Astrocyte of the hippocampus (primary cell): ENCODE measurements at regions not wholly inside any gene's neighbourhood (a gene's known extent, or its start where the extent isn't known, plus 50 kb on each side); places are given as distances from the start of the nearest gene placed in this dataset.

ENCODE experiments used
- DNase-seq: peaks from one replicate; pipeline ENCODE4 v3.0.0; 2011; ENCODE audit warnings: low read depth, low spot score

GRCh38 chr5:28548856-28549255, 1510.5 kb upstream of the CDH9 start:
- no peak for DNase-seq

- no peak for DNase-seq
These were observed 1506.1 kb upstream of the CDH9 start for GRCh38 chr5:28544501-28544900.

- no peak for DNase-seq
These were observed 1505.2 kb upstream of the CDH9 start for GRCh38 chr5:28543473-28544098.

- peak; percentile 93 for DNase-seq
These were observed 1504.6 kb upstream of the CDH9 start for GRCh38 chr5:28542987-28543386.

GRCh38 chr5:28523888-28524635, 1485.7 kb upstream of the CDH9 start:
- DNase-seq, result peak; percentile 96

GRCh38 chr5:28523416-28523815, 1485.0 kb upstream of the CDH9 start:
- DNase-seq, result no peak

- peak; percentile 25 for DNase-seq
These were observed 1479.3 kb upstream of the CDH9 start for GRCh38 chr5:28517691-28518090.

- peak; percentile 55 for DNase-seq
These were observed 1478.3 kb upstream of the CDH9 start for GRCh38 chr5:28516722-28517121.

- DNase-seq, result no peak
These were observed 1474.3 kb upstream of the CDH9 start for GRCh38 chr5:28512648-28513047.

GRCh38 chr5:28505121-28505520, 1466.7 kb upstream of the CDH9 start:
- no peak for DNase-seq

GRCh38 chr5:28500511-28500910, 1462.1 kb upstream of the CDH9 start:
- DNase-seq, result no peak

- peak; percentile 53 for DNase-seq
These were observed 1461.4 kb upstream of the CDH9 start for GRCh38 chr5:28499766-28500290.

- no peak for DNase-seq
These were observed 1457.5 kb upstream of the CDH9 start for GRCh38 chr5:28495876-28496275.

GRCh38 chr5:28493456-28493855, 1455.1 kb upstream of the CDH9 start:
- no peak for DNase-seq

- no peak for DNase-seq
These were observed 1450.4 kb upstream of the CDH9 start for GRCh38 chr5:28488752-28489151.

- DNase-seq, result no peak
These were observed 1445.1 kb upstream of the CDH9 start for GRCh38 chr5:28483327-28484025.

GRCh38 chr5:28473531-28474107, 1435.2 kb upstream of the CDH9 start:
- DNase-seq, result peak; percentile 59

- no peak for DNase-seq
These were observed 1429.8 kb upstream of the CDH9 start for GRCh38 chr5:28468166-28468565.

- no peak for DNase-seq
These were observed 1425.3 kb upstream of the CDH9 start for GRCh38 chr5:28463728-28464127.

- DNase-seq, result no peak
These were observed 1413.1 kb upstream of the CDH9 start for GRCh38 chr5:28451483-28451882.

- no peak for DNase-seq
These were observed 1412.6 kb upstream of the CDH9 start for GRCh38 chr5:28450997-28451396.

- no peak for DNase-seq
These were observed 1410.4 kb upstream of the CDH9 start for GRCh38 chr5:28448791-28449190.
